CD4-positive, alpha-beta T cell treated with Interleukin-2 at 100 ng/mL for 4 hours (primary cell): ENCODE measurements at regions not wholly inside any gene's neighbourhood (a gene's known extent, or its start where the extent isn't known, plus 50 kb on each side); places are given as distances from the start of the nearest gene placed in this dataset.

Experiments
- DNase-seq: peaks from one replicate; pipeline ENCODE4 v3.0.0-alpha.2; 2020; ENCODE audit warnings: low spot score

DNA sequence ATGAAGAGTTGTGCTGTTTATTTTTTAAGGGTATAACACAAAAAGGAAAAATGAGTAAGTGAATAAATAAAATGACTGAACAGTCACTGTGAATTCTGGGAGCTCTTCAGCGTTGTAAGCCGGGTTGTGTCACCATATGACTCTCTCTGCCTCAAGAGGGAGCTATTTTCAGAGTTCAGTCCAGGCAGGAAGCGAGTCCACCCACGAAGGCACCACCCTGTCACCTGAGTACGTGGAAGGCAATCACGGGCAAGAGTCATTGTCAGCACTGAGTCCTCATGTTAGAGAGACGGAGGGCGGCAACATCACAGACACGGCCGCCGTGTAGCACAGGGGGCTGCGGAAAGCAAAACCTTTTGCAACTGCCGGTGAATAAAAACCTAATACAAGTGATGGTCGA is 227.6 kb downstream of the UTP18 start:
- peak; percentile 4 for DNase-seq

DNA sequence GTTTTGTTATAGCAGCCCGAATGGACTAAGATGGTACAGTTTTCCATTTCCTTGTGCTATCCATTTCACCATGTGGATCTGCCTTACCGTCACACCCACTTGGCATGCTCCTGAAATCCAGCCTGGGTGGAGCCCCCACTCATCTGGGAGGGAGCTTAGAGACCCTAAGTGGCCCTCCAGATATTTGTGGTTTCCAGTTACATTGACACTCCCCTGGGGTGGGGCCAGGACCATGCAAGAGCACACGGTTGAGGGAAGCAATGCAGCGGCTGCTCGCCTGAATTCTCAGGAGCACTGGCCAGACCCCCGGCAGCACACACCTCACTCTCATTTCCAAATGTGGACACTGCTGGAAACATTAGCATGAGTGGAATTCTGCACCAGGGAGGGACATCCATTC is 231.1 kb downstream of the UTP18 start:
- no peak for DNase-seq

DNA sequence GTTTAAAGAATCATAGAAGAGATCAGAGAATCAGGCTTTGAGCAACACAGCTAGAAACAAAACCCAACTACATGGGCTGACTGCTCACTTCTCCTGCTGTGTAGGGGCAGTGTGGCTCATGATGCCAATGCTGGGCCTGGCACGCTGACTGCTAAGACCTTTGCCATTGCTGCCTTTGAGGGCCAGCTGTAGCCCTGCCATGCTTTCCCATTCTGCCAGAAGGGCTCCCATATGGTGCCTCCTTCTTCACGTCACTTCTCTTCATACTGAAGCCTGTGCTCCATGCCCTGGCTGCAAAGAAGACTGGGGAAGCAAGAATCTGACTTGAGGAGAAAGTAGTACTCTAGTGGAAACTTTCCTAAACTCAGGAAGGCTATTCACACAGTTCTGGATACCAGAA is 232.9 kb downstream of the UTP18 start:
- no peak for DNase-seq

DNA sequence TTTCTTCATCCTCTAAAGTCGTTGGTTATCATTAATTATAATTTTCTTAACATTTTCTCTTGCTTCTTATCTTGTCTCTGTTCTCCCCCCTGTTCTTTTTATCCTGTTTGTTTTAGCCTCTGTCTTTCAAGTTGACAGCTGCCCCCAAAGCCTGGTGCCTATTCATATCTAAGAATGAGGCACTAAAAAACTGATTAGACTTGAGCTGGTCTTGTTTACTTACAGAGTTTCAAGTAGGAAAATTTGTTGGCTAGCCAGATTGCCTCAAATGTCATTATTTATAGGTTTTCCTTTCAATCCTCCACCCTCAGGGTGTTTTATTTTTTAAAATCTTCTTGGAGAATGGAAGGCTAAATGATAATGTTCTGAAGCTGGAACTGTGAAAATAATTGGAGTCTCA is 236.0 kb downstream of the UTP18 start:
- DNase-seq: no peak

DNA sequence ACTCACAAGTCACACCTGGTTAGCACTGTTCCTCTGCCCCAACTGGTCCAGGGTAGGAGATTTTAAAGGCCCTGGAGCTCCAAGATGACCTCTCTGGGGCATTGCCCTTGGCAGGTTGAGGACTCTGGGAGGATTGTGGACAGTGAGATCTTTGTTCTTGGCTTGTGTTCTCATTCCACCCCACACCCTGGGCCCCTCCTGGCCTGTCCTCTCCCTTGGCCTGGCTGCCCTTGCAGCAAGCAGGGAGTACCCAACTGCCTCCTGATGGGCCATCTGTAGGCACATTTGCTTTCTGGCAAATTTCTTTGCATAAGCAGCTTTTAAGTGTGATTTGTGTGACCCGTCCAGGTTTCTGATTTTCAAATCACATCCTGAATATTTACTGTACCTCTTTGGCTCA is 239.6 kb downstream of the UTP18 start:
- DNase-seq: no peak

DNA sequence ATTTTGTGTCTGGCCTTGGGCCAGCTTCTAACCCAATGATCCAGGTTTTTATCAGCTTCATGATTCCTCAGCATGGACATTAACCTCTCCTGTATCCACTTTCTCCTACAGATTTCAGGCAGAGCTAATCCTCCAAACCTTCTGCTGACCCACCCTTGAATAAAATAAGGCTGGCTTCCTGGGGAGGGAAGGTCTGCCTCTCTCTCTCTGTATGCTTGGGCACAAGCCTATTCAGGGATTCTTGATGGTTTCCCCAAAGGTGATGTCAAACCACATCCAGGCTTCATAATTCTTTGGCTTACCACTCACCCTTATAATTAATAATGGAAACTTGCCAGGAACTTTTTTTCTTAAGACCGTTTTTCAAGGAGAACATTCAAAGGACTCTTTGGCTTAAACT is 240.1 kb downstream of the UTP18 start:
- DNase-seq: no peak

DNA sequence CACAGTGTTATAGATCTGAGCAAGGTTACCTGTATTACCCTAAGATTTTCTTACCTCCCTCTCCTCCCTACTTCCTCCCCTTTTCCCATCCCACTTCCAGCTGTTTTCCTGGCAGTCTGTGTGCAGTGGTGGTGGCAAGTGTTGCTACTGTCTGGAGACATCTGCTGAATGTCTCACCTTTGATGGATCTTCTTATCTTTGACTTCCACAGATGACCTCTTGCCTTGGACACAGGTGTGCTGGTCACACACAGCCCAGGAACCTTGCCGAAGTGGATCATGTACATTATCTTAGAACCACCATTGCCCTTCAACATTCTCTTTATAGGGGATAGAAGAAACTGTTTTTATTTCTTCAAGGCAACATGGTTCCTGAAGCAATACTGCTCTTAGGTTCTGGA is 245.1 kb downstream of the UTP18 start:
- no peak for DNase-seq

DNA sequence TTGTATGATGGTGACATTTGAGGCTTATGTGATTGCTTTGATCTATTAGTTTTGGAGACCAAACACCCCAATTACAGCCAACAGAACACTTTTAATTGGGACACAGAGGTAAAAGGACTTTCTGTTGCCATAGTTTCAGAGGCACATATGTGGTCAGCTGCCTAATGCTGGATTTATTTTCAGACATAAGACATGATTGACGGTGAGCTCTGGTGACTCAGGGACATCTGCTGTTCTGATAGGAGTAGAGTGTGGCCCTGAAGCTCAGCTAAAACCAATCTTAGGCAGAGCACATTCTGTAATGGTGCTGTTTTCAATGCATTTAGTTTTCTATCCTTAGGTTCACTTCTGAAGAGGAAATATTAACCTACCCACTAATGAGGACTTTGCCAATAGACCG is 247.1 kb downstream of the UTP18 start:
- no peak for DNase-seq

DNA sequence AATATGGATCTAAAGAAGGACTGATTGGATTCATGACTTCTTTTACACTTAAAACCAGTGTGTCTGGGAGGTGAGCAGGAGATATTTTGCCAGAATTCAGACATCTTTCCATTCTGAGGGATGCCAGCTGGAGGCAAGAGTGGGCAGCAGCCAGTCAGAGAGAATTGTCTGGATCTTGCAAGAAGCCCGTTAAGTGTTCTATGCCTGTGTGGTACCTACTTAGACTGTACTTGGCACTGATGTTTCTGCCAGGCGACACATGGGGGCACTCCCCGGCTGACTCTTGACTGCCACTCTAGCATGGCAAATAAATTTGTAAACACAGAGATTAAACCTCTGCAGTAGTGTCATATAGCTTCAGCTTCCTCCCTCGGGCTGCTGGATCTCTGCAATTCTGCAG is 247.7 kb downstream of the UTP18 start:
- no peak for DNase-seq

DNA sequence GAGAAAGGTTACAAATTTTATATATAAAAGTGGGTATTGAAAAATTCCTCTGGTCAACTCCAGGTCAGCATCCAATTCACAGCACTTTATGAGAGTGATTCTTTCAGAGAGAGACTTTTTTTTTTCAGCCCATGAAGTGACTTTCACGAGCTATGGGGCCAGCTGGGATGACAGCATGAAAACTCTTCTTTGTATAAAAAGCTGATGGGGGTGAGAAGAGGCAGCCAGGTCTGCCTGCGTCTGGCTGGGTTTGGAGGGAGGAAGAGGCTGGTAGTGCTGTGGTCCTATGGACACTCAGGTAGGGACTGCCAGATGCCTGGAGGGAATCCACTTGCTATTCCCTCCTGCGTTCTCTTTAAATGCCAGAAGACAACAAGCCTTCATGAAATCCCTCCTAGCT is 250.6 kb downstream of the UTP18 start:
- no peak for DNase-seq

DNA sequence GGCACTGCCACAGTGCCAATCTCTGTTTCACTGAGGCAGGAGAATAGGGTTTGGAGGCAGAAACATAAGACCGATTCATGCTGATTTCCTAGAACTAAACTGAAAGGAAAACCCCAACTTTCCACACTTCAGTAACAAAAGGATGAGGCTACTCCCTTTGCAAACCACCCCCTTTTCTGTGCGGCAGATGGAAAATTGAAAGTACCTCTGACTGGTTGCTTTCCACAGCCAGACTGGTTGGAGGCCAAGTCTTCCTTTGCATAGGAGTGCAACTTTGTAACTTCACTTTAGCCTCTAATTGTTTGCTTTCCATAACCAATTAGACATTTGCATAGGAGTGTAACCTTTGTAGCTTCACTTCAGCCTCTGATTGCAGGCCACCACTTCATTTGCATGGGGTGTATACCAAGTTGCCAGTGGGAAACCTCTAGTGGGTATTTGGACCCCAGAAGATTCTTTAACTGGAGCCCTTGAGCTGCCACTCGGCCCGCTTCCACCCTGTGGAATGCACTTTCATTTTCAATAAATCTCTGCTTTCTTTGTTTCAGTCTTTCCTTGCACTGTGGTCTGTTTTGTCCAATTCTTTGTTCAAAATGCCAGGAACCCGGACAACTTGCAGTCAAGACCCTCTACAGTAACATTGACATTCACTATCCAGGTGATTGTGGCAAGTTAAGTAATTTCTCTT is 252.0 kb downstream of the UTP18 start:
- no peak for DNase-seq

DNA sequence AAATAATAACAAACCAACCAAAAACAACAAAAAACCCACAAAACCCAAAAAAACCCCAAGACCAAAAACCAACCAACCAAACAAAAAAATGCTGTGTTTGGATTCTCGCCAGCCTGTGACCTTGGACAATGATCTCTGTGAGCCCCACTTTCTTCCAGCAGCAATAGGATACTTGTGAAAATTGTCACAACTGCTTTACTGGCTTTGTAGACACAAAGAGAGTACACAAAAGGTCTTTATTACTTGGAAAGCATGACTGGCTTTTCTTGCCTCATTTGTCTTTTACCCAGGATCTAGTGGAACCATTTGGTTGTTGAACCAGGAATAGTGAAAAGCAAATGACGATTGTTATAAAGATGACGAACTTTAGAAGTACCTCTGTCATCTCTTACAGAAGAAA is 256.6 kb downstream of the UTP18 start:
- DNase-seq: no peak

DNA sequence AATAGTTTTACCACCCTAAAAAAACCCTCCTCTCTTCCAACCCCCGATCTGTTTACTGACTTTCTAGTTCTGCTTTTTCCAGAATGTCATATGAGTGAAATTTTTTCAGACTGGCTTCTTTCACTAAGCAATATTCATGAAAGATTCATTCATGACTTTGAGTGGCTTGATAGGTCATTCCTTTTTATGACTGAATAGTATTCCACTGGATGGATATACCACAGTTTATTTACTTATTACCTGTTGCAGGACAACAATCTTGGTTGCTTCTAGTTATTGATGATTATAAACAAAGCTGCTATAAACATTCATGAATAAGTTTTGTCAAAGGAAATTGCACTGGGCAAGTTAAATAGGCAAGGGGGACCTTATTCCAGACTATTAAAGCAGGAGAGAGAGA is 264.2 kb downstream of the UTP18 start:
- DNase-seq: no peak

DNA sequence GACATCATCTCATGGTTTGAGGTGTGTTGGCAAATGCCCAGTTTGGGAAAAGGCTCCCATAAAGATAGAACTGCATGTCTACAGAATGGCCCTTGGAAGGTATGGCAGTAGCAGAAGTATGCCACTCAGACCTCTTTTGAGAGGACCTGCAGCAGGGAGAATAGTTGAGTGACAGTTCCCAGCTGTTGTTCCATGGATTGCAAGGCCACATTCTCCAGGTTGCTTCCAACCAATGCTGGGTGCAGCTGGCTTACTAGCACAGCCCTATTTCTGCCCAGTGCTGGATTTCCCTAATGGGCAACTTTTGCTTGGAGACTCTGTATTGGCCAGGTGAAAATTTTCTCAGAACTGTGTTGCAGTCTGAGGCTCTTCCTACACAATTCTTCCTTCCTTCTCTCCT is 266.2 kb downstream of the UTP18 start:
- no peak for DNase-seq

DNA sequence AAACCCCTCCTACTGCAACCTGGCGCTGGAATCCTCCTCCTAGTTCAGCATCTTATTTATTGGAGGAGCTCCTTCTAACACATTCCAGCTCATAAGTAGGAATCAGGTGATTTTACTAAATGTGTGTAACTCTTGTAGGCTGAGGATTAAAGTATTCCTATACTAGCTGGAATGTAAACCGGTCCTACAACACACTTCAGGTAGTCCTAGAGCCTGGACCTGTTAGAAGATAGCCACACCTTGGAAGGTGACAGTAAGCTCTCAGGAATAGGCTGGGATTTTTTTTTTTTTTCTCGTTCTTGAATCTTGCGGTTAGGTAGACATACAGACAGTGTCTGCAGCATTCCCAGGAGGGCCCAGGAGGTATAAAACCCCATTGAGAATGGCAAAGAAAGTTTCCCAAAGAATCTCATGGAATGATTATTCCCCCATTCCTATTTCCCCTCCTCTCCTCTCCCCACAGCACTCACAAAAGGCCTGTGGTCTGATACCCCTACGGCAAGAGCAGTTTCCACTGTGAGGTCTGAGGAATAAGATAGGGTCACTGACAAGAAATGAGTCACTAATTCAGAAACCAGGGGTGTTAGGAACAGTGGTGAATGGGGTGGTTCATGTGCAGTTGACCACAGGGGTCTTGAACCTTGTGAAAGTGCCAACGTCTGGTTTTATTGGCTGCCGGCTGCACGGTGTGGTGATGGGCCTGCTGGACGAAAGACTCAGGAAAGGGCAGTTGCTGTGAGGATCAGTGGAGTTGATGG is 267.1 kb downstream of the UTP18 start:
- DNase-seq: no peak

DNA sequence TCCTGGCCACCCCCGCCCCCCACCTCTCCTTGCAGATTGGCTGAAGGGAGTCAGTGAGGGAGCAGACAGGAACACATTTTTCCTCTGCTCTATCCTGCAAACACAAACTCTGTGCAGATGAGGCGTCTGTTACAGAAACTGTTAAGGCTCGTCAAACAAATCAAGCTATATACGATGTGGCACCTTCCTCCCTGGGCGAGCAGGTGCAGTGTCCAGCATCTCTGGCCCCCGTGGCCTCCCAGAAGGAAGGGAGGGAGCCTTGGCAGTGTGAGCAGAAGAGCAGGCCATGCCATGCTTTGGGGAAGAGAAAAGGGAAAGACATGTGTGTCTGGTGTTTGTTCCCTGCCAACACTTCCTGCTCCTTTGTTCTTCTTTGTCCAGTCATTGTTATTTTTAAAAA is 267.8 kb downstream of the UTP18 start:
- no peak for DNase-seq

DNA sequence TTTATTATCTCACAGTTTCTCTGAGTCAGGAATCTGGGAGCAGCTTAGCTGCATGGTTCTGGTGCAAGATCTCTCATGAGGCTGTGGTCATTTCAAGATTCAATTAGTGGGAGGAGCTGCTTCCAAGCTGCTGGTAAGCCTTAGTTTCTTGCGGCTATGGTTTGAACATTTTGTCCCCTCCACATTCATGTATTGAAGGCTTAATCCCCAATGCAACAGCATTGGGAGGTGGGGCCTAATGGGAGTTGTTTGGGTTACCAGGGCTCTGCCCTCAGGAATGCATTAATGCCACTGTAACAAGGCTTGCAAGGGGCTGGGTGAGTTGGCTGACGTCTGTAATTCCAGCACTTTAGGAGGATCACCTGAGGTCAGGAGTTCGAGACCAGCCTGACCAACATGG is 272.9 kb downstream of the UTP18 start:
- no peak for DNase-seq

DNA sequence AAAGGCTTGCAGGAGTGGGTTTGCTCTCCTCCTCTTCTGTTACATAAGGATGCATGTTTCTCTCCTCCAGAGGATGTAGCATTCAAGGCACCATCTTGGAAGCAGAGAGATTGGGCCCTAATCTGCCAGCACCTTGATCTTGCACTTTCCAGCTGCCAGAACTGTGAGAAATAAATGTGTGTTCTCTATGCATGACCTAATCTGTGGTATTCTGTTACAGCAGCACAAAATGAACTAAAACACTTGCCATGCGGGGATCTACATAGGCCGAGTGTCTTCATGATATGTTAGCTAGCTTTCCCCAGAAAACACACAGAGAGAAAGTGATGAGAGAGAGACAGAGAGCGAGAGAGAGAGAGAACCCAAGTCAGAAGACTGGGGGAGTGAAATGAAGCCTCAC is 273.5 kb downstream of the UTP18 start:
- DNase-seq: no peak

DNA sequence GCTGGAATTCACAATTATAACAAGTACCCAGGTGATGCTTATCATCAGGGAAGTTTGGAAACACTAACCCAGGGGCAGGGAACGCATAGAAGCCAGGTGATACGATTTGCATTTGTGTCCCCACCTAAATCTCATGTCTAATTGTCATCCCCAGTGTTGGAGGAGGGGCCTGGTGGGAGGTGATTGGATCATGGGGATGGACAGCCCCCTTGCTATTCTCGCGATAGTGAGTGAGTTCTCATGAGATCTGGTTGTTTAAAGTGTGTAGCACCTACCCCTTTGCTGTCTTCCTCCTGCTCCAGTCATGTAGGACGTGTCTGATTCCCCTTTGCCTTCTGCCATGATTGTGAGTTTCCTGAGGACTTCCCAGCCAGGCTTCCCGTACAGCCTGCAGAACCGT is 276.3 kb downstream of the UTP18 start:
- no peak for DNase-seq

DNA sequence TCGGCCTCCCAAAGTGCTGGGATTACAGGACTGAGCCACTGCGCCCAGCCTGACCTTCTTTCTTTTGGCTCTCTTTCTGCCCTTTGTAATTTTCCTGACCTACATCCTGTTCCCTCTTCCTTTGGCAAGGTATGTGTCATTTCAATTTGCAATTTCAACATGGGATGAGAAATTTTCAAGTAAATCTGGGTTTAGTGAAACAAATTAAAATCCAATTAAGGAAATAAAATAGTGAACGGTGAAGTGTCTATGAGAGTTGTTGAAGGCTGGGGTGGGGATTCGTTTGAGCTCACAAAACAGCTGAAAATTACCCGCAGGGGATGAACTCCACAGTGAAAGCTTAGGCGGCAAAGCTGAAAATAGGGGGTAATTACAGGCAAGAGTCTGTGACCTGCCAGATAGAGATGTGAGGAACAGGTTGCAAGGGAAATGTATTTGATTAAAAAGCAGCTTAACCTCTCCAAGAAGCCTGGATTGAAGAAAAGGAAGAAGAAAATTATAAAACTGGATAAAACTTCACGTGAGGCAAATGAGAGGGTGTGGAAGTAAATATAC is 277.7 kb downstream of the UTP18 start:
- DNase-seq: no peak

DNA sequence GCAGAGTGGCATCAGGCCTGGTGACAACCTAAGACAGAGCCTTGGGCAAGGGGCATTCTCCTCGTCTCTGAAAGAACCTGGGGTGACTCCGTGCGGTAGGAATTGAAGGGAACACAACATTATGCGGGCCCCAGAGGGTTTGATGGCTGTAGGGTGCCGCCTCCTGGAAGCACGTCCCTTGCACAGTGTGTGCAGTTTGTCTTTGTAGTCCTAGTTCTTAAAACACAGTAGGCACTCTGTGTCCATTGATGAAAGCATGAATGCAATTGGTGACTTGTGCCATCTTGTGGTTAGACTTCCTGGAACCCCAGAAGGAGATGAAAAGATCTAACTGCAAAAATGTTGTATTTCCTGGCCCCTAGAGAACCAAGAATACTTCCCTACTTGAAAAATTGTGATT is 279.8 kb downstream of the UTP18 start:
- peak; percentile 11 for DNase-seq

DNA sequence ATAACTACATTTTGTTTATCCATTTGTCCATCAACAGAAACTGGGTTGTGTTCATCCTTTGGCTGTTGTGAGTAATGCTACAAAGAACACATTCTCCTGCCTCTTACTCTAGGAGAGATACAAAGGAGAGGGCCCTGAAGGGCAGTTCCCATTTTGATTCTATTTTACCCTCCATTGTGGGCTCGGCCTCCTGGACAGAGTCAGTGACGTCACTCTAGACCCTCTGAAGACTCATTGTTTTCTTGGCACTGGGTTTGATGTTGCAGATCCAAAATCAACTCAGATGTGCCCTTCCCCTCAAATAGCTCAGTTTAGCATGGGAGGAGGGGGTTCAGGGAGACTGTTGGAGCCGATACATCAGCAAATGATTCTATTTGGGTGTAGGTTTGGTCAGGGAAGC is 280.9 kb downstream of the UTP18 start:
- DNase-seq: no peak

DNA sequence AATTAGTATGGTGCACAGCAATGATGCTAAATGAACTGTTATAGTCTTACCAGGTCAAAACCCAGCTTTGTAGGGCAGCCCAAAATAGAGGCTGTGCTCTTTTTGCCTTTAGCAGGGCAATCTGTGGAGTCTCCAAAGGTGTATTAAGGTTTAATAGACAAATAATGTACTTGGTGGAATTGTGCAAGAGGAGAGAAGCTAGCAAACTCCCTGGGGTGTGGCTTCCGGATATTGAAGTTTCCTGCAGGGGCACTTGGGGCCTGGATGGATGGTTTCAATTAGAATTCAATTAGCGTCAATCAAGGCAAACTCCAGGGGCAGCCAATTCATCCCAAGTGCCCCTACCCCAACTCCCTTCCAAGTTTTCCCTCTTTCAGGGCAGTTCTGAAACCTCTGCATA is 285.8 kb downstream of the UTP18 start:
- no peak for DNase-seq

DNA sequence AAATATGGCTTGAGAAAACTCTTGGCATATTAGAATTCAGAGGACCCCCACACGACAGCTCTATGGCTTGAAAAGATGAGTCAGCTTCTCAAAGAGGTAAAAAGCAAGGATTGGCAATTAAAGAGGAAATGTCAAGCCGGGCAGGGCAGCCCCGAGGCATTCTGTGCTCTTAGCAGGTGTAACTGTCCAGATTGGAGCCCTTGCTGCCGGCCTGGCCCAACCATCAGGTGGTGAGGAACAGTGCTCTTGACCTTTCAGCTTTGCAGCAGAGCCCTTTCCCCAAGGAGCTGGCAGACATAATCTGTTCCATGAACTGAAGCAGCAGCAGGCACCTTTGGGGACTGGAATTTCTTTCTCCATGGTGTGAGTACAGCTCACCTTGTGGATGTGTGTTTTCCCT is 287.8 kb downstream of the UTP18 start:
- DNase-seq: no peak
